ENCODE measurements at regions not wholly inside any gene's neighbourhood (a gene's known extent, or its start where the extent isn't known, plus 50 kb on each side); places are given as distances from the start of the nearest gene placed in this dataset.
"Not testable (repeated sequence)": the region's sequence is repeated elsewhere in the genome, so short reads cannot be mapped to it uniquely, and the experiment has no call there.

DNA sequence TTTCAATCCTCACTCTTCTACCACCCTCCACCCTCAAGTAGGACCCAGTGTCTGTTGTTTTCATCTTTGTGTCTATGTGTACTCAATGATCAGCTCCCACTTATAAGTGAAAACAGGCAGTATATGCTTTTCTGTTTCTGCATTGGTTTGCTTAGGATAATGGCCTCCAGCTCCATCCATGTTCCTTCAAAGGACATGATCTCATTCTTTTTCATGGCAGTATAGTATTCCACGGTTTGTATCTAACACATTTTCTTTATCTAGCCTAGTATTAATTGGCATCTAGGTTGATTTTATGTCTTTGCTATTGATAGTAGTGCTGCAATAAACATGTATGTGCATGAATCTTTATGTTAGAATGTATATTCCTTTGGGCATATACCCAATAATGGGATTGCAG, 259.8 kb upstream of the KIF2A start:
- no peak for DNase-seq

DNA sequence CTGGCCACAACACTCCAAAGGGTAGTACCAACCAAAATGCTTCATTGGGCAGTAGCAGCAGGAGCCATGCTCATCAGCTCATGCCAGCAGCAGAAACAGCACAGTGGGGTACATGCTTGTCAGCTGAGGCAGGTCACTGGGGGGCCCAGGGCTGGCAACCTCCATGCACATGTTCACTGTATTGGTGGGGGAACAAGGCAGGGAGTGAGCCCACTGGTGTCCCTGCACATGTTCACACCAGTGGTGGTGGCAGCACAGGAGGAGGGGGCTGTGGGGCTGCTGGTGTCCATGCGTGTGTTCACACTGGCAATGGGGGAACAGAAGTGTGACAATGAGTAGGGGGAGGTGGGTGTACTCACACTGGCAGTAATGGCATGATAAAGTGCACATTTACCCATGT, 254.3 kb upstream of the KIF2A start:
- no peak for DNase-seq

DNA sequence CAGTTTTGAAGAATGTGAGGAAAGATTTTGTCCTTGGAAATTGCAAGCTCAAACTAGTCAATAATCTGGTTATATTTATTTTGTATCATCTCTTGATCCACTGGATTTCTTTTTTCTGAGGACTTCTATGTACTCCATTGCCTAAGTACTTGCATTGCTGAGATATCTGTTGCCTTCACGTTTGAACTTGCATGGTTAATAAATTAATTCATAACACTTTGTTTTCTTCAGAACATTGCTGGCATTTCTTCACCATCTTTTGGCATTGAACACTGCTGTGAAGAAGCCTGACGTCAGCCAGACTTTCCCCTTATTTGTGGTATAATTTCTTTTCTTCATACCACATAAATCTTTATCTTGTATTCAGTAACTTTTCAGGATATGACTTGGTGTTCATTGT, 246.0 kb upstream of the KIF2A start:
- no peak for DNase-seq

DNA sequence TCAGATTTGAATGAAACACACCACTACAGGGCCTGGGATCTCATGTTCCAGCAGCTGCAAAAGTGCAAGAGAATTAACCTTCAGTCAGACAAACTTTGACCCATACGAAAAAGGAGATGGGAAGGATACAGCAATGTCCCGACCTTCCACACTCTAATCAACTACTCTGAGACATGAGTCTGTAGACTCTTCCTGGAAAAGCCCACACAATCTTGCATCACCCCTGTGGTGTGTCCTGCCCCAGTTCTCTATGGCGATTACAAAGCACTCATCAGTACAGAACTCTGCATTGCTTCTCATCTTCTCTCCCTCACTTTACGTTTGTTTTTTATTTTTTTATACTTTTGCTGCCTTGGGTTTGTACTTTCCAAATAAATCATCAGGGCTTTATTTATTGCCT, 241.0 kb upstream of the KIF2A start:
- no peak for DNase-seq

DNA sequence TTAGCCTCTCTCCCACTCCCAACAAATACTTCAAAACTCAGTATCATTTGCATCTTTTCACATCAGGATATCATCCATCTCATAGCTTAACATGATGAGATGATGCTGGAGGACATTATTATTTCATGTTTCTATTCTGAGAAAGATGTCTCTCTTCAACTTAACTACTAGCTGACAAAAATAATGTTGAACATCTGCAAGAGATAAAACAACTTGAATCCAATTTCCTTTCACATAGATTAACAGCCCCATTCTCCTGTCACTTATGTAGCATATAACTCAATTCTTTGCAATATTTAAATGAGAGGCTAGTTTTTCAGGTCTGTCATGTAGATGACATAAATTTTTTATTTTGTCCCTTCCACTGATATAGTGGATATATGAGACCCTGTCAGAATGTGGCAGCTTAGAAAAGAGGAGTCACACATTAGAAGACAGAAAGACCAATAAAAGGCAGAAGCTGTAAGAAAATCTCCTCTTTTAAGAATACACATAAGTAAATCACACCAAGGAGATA, 239.2 kb upstream of the KIF2A start:
- DNase-seq, result no peak

DNA sequence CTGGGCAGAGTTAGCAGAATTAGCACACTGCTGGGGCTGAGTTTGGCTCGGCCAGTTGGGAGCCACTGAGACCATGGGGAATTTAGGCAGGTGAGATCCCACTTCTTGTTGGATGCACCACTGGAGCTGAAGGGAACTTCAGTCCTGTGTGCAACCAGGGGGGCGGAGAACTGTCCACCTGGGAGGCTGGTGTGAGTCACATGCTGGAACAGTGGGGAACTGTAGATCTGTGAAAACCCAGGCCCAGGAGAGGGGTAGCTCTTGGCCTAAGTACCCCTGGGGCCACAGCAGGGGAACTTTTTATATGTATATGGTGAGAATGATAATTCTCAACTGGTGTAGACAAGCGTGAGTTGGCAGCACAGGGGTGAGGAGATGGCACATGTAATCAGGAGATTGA, 237.5 kb upstream of the KIF2A start:
- no peak for DNase-seq

DNA sequence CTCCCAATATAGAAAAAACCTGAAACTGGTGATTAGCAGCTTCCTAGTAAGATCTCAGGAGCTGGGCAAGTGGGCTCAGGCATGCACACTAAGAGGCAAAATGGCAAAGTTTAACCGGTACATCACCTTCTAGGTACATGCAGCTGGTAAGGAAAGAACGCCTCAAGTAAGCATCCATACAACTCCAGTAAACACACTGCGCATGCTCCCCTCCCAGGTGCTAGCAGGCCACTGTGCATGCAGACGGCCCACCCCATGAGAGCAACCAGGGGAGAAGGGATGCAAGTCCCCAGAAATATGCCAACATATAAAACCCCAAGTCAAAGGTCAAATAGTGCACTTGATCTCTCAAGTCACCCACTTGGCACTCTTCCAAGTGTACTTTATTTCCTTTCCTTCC, 228.6 kb upstream of the KIF2A start:
- DNase-seq, result no peak

DNA sequence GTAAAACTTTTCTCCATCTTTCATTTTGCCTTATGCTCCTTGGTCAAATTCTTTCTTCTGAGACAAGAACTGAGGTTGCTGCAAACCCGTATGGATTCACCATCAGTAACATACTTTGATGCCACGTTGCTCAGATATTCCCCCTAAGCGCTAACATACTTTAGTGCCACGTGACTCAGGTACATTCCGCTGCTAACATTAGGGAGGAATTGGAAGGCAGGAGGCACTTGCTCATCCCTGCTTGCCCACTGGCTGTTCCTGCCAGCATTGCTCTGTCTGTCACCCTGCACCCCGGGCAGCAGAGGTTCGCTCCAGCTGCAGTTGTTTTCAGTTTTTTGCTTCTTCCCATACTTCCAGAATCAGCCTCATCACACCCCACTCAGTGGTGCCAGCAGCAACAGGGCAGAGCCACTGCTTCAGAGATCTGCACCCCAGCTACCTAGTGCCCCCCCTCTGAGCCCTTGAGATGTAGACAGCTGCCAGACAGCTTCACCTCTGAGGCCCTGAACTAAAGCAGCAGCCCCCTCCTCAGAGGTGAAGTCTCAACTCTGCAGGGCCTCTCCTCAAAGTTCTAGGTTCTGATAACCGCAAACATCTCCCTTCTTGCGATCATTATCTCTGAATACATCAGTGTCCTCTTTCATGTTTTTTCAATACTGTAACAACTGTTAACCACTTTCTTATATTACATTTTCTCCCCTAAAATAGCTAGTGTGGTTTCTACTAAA, 228.0 kb upstream of the KIF2A start:
- DNase-seq, result no peak

DNA sequence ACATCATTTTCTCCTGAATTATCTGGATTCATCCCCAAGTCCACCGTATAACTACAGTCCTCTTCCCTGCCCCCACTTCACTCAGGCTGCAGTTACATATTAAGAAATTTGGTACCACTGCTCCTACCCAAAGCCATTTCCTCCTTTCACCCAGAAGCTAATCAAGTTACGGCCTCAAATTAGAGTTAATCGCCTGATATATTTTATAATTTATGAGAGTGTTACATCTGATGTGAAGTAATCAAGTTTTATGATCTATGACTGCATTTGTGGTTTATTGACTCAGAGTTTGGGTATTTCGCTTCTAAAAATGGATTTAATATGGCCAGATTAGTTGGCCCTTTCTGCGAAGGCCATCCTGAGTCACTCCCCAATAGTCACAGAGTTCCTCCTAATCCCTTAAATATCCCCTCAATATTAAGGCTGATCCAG, 223.6 kb upstream of the KIF2A start:
- no peak for DNase-seq

DNA sequence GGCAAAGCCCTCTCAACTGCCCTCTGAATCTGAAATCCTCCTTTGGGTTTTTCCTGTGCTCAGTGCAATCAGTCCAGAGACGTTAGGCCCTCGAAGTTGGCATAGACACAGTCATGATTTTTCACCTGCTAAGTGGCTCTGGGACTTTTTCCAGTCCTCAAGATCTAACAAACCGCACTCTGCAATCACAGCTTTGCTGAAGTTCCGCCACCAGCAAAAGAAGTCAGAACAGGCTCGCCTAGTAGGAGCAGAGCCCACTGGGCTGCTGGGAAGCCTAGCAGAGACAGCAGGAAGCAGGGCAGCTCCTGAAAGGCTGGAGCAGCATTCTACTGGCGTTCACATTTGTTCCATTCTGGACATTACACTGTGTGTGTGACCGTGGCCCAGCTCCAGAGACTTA, 222.8 kb upstream of the KIF2A start:
- no peak for DNase-seq

DNA sequence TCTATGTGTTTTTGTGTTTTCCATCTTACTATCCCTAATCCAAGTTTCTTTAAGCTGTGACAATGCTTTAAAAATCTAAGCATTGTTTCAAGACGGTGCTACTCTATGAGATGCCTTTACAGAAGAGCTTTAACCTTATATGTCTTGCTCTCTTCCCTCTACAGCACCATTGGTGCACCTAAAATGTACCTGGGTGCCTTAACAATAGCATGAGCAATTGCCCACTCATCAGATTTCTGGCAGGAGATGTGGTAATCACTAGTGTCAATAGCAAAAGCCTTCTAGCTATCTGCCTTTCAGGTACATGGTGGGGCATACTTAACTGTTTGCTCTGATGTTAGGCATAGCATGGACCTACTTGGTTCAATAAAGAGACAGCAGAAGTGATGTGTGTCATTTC, 222.3 kb upstream of the KIF2A start:
- DNase-seq, result no peak

DNA sequence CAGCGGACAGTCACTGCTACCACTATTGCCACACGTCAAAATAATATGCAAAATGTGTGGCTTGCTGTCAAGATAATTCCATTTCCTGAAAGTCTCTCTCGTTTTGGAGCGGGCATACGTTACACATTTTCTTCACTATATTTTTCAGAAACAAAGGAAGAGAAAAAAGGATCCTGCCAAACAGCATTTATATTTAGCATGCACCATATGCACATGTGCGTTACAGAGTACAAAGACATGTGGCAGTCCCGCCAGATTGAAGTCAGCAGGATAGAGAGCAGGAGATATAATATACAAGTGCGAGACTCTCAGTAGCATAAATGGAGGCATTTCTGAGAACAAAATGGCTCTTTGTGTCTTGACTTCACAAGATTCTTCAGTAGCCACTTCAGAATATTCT, 221.6 kb upstream of the KIF2A start:
- no peak for DNase-seq

DNA sequence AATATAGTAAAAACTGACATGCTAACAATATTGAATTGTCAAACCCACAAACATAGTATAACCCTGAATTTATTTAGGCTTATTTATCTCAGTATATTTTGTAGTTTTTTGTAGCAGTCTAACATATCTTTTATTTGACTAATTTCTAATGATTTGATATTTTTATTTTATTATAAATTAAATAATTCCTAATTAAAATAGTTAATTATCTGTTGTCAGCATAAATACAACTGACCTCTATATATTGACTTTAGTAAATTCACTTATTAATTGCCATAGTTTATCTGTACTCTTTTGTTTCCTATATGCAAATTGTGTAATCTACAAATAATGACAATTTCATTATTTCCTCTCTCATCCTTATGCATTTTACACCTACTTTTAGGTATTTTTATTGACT, 215.1 kb upstream of the KIF2A start:
- DNase-seq, result no peak

DNA sequence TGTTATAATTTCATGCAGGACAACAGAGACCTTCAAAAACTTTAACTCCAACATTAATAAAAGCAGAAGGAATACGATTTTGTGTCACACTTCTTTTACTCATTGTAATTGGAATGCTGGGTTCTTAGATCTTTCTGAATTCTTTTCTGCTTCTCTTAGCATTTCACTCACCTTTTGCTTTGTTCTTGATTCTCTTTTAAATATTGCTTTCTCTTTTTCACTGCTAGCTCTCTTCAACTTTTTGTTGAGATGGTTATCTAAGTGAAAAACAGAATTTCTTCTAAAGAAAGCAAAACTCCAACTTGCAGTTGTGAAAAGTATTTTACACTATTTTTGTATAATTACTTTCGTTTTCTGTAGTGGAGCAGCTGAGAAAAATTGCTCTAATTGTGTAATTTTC, 212.6 kb upstream of the KIF2A start:
- no peak for DNase-seq

DNA sequence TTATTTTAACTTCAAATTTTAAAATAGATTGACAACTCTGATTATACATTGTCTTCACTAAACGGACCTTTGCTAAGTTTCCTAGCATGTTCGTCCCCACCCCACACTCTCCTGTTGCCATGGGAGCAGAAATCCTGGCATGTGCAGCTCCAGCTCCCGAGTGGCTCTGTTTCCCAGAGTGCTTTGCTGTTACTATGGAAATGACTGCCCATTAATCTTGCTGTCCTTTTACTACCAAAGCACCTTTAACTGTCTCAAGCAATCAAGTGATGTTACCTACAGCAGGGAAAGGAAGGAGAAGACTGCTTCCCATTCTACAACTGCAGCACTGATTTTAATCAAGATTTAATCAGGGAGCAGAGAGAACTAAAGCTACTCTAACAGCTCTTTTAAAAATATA, 212.0 kb upstream of the KIF2A start:
- peak; percentile 26 for DNase-seq

DNA sequence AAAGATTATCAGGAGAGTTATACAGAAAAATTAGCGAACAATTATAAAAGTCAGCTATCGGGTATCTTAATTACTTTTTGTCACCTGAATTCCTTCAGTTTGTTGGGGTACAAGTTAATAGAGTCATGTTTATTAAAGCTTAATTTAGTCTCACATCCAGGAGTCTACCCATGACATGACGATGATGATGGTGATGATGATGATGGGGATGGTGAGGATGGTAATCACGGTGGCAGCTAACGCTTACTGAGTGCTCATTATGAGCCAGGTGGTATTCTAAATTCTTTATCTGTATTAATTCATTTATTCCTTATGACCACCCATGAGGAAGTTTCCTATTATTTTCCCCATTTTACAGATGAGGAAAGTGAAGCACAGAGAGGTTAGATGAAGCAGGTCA, 208.6 kb upstream of the KIF2A start:
- no peak for DNase-seq

DNA sequence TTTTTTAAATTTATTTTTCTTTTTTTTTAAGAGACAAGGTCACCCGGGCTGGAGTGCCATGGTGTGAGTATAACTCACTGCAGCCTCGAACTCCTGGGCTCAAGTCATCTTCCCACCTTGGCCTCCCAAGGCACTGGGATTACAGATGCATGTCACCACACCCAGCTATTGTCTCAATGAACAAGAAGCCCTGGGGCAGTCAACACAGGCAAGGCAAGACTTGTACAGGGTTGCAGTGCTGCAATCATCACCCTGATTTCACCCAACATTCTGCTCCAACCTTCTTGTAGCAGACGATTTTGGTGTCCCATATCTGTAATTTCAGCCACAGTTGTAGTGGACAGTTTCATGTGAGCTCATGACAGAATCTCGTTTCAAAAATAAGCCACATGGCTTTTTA, 205.8 kb upstream of the KIF2A start:
- DNase-seq, result no peak

DNA sequence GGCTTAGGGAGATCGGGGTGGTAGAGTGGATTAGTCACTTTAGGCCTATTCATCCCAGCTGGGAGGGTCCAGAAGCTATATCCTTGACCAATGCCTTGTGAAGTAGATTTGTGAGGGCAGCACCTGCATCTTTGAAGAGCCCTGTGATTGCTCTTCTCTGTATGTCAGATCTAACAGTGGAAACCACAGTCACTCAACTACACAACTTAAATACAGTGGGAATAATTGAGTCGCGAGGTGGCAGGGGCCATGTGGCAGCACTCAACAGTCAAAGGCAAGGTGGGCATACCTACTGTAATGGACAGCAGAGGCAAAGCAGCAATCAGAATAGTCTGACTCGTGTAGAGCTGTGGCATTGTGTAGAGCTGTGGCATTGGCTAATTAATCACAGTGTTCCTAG, 202.1 kb upstream of the KIF2A start:
- not testable (repeated sequence) for DNase-seq

DNA sequence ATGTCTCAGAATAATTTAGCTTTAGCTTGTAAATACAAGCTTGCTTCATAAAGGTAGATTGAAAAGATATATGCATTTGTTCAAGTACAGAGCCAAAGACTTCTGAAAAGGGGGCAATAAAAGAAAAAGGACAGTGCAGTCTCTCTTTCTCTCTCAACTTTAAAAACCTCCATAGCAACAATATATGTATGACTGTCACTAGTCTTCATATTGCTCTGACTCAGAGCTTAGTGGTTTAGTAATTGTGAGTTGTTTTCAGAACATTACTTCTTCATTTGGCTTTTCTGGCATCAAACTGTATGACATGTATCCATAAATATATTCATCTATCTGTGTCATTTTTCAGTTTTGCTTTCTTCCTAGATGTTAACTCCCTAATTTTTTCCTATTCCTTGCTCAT, 194.6 kb upstream of the KIF2A start:
- DNase-seq, result no peak

DNA sequence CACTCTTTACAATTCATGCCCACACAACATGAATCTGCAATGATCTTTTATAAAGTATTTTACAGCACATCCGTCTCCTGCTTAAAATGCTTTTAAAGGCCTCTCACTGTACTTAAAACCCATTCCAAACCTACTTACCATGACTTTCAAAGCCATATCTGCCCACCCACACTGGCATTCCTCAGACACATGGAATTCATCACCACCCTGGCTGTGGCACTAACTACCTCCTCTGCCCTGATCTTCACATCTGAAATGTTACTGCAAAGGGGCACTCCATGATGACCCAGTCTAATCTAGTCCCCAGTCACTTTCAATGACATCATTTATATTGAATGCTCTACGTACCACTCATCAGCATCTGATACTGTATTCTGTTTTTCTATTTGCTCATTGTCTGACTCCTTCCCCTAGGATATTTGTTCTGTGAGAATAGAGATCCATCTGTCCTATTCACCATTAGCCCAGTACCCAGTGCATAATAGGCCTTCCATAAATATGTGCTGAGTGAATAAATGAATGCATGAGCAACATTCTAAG, 193.2 kb upstream of the KIF2A start:
- DNase-seq, result no peak

DNA sequence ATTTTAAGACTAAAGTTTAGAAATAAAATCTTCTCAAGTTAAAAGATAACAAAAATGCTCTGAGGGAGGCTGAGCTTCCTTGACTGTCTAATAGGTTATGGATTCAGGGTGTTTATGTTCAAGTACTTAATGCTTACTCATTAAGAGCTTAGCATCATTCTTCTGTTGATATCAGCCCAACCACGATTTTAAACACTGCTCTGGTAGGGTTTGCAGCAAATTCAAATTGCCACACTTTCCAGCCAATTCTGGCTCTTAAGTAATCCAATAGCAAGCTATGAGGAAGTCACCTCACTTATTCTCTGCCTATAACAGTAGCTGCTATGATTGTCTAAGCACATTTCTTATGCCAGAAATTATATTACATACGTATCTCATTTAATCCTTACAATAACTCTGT, 191.0 kb upstream of the KIF2A start:
- DNase-seq, result no peak

DNA sequence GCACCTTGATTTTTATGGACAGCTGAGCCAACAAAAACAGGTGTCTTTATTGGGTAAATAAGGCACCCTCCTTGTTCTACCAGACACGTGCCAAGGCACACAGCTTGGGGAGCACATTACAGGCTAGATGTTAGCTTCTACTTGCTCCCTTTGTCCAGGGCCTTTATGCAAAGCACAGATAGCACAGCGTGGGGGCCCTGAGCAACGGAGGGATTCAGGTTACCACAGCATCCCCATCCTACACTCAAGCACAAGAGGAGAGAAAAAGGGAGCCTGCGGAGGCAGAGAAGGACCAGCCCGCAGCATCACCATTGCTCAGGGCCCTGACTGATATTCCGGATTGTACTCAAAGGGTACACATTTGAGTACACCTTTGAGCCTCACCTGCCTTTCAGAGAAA, 181.7 kb upstream of the KIF2A start:
- DNase-seq, result no peak

DNA sequence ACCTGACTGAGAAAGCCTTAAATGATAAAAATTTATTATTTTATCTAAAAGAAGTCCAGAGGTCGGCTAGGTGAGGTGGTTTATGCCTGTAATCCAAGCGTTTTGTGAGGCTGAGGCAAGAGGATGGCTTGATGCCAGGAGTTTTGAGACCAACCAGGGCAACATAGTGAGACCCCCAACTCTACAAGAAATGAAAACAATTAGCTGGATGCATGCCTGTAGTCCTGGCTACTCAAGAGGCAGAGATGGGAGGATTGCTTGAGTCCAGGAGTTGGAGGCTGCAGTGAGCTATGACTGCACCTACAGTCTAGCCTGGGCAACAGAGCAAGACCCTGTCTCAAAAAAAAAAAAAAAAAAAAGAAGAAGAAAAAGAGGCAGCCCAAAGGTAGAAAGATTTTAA, 179.9 kb upstream of the KIF2A start:
- DNase-seq, result no peak

DNA sequence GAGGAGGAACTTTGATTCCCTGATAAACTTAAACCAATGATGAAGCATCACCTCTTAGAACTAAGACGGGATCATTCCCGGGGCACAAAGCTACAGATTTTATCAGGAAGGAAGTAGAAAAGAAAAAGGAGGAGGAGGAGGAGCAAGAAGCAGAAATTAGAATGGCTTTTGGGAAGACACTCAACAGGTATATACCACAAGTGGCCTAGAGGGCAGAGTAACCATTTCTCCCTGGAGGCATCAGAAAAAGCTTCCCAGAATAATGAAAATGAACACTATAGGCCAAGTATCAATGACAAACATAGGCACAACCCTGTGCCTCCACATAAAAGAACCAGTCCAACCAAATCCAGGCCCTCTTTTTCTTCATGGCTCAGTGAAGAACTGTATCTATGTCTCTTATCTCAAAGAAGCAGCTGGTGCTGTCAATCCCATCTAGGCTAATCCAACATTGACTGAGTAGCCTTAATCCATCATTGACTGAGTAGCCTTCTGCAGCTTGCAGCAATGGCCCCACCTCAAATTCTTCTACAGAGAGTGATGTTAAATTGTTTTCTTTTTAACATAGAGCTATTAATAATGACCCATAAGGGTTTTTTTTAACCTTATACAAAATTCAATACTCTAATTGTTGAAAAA, 178.8 kb upstream of the KIF2A start:
- no peak for DNase-seq

DNA sequence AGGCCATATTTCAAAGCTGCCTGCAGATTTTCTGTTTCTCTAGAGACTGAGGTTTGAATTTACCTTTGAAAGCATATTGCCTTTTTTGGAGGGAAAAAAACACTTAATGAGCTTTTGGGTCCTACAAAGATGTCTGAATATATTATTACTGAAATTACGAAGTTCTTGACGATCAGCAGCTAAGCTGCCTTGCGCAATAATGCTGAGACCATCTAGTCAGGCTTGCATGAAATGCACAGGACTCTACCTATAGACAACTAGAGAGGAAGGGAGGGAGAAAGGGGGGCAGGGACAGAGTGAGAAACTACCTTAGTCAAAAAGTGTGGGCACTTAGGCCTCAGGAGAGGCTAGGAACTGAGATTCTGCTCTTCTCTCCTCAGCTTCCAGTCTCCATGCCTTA, 175.9 kb upstream of the KIF2A start:
- DNase-seq, result no peak
